Loucy (cell line): ENCODE measurements at regions not wholly inside any gene's neighbourhood (a gene's known extent, or its start where the extent isn't known, plus 50 kb on each side); places are given as distances from the start of the nearest gene placed in this dataset.

Source experiments
- H2AFZ ChIP-seq: fragments of 200-600 bp; sonication (generic); 2 replicates; pipeline ENCODE4 v1.6.0; 2016; ENCODE audit warnings: antibody characterized with exemption, mild to moderate bottlenecking, low read length, moderate library complexity
- H3F3A ChIP-seq: fragments of 200-600 bp; 2 replicates; pipeline ENCODE4 v1.6.0; 2016; ENCODE audit warnings: antibody characterized with exemption, low read depth, mild to moderate bottlenecking
- H3K27me3 ChIP-seq: fragments of 200-600 bp; sonication (generic); 2 replicates; pipeline ENCODE4 v1.6.1; 2014; ENCODE audit warnings: low read length, mild to moderate bottlenecking; ENCODE audit not compliant: insufficient read depth, poor library complexity, severe bottlenecking
- H3K36me3 ChIP-seq: fragments of 200-600 bp; sonication (generic); 2 replicates; pipeline ENCODE4 v1.6.1; 2016; ENCODE audit warnings: low read length; ENCODE audit not compliant: insufficient read depth
- H3K4me1 ChIP-seq: fragments of 200-600 bp; sonication (generic); 2 replicates; pipeline ENCODE4 v1.5.1; 2014; ENCODE audit warnings: low read length, mild to moderate bottlenecking; ENCODE audit not compliant: insufficient read depth, poor library complexity, severe bottlenecking
- H3K4me2 ChIP-seq: fragments of 200-600 bp; sonication (generic); 2 replicates; pipeline ENCODE4 v1.6.0; 2014; ENCODE audit warnings: antibody characterized with exemption, low read length, low read depth, mild to moderate bottlenecking; ENCODE audit not compliant: poor library complexity, severe bottlenecking
- H3K4me3 ChIP-seq: fragments of 200-600 bp; sonication (generic); 2 replicates; pipeline ENCODE4 v1.5.1; 2014; ENCODE audit warnings: low read length, mild to moderate bottlenecking, mixed read lengths; ENCODE audit not compliant: poor library complexity, severe bottlenecking
- H3K79me2 ChIP-seq: fragments of 200-600 bp; sonication (generic); 2 replicates; pipeline ENCODE4 v1.6.1; 2014; ENCODE audit warnings: low read length; ENCODE audit not compliant: insufficient read depth
- H3K9ac ChIP-seq: fragments of 200-600 bp; sonication (generic); 2 replicates; pipeline ENCODE4 v1.6.0; 2014; ENCODE audit warnings: mild to moderate bottlenecking, low read depth, low read length, moderate library complexity; ENCODE audit not compliant: poor library complexity, severe bottlenecking
- H3K9me2 ChIP-seq: fragments of 200-600 bp; sonication (generic); replicated peaks from 2 replicates; pipeline ENCODE4 v1.6.1; 2016; ENCODE audit warnings: low read depth, low read length, mixed read lengths
- H3K9me3 ChIP-seq: fragments of 200-600 bp; sonication (generic); 2 replicates; pipeline ENCODE4 v1.6.1; 2014; ENCODE audit warnings: mild to moderate bottlenecking, antibody characterized with exemption, low read length, low read depth; ENCODE audit not compliant: insufficient read depth
- H4K20me1 ChIP-seq: fragments of 200-600 bp; sonication (generic); 2 replicates; pipeline ENCODE4 v1.6.0; 2014; ENCODE audit warnings: antibody characterized with exemption, low read length, mild to moderate bottlenecking; ENCODE audit not compliant: insufficient read depth, poor library complexity, severe bottlenecking
- CTCF ChIP-seq: fragments of 200-600 bp; sonication (generic); conservative IDR thresholded peaks from 2 replicates; pipeline ENCODE4 v1.5.1; 2014; ENCODE audit warnings: mild to moderate bottlenecking, antibody characterized with exemption, low read length
- EZH2phosphoT487 ChIP-seq: fragments of 200-600 bp; IDR thresholded peaks from 2 replicates; pipeline ENCODE4 v1.6.1; 2018; ENCODE audit warnings: antibody characterized with exemption, mild to moderate bottlenecking, moderate library complexity, borderline replicate concordance

- Histone ChIP-seq H3K36me3 (no peaks in the 10 kb centered on the region), H3K9ac (no peak overlapping the region), H3K79me2 (no peaks in the 10 kb centered on the region), H3K27me3 (no peaks in the 10 kb centered on the region), H3K9me3 (no peaks in the 10 kb centered on the region), H3F3A (no peaks in the 10 kb centered on the region), H2AFZ (no peak overlapping the region), H3K9me2 (no peaks in the 10 kb centered on the region), H3K4me1 (no peaks in the 10 kb centered on the region), H4K20me1 (no peaks in the 10 kb centered on the region), H3K4me2 (no peak overlapping the region), H3K4me3 (no peak overlapping the region)
- TF ChIP-seq CTCF (no peak), EZH2phosphoT487 (no peak)
Observed at GRCh38 chr2:58543442-58543841, 302.3 kb upstream of the FANCL start.

- Histone ChIP-seq H3K9me2 (no peaks in the 10 kb centered on the region), H3K9ac (no peak overlapping the region), H3K4me2 (no peak overlapping the region), H2AFZ (no peak overlapping the region), H4K20me1 (no peaks in the 10 kb centered on the region), H3K4me1 (no peaks in the 10 kb centered on the region), H3K4me3 (no peak overlapping the region), H3K27me3 (no peaks in the 10 kb centered on the region), H3F3A (no peaks in the 10 kb centered on the region), H3K36me3 (no peaks in the 10 kb centered on the region), H3K79me2 (no peaks in the 10 kb centered on the region), H3K9me3 (no peaks in the 10 kb centered on the region)
- TF ChIP-seq CTCF (no peak), EZH2phosphoT487 (no peak)
Observed at GRCh38 chr2:58541511-58541910, 300.4 kb upstream of the FANCL start.

- no peaks in the 10 kb centered on the region for H3K9me3 ChIP-seq
- H3K27me3 ChIP-seq = no peaks in the 10 kb centered on the region
- no peak for TF ChIP-seq CTCF
- TF ChIP-seq EZH2phosphoT487 = no peak
- H4K20me1 ChIP-seq = no peaks in the 10 kb centered on the region
- no peaks in the 10 kb centered on the region for H3K36me3 ChIP-seq
- H3K9ac ChIP-seq = no peak overlapping the region
- no peaks in the 10 kb centered on the region for H3F3A ChIP-seq
- H3K79me2 ChIP-seq = no peaks in the 10 kb centered on the region
- H2AFZ ChIP-seq = no peak overlapping the region
- H3K4me1 ChIP-seq = no peaks in the 10 kb centered on the region
- no peak overlapping the region for H3K4me2 ChIP-seq
- no peaks in the 10 kb centered on the region for H3K9me2 ChIP-seq
- H3K4me3 ChIP-seq = no peak overlapping the region
Observed at GRCh38 chr2:58540681-58541080, 299.6 kb upstream of the FANCL start.
